H9 (cell line): ENCODE measurements at regions not wholly inside any gene's neighbourhood (a gene's known extent, or its start where the extent isn't known, plus 50 kb on each side); places are given as distances from the start of the nearest gene placed in this dataset.

Source experiments
- DNase-seq: peaks from one replicate; pipeline ENCODE4 v3.0.0-alpha.2; 2017
- H2AFZ ChIP-seq: one replicate; pipeline ENCODE4 v1.6.1; 2013; ENCODE audit warnings: mild to moderate bottlenecking, low read length, control low read depth, moderate library complexity
- H2AK5ac ChIP-seq: 2 replicates; pipeline ENCODE4 v1.6.1; 2013; ENCODE audit warnings: low read length, control low read depth, mixed read lengths; ENCODE audit not compliant: insufficient read length
- H2BK120ac ChIP-seq: one replicate; pipeline ENCODE4 v1.6.1; 2013; ENCODE audit warnings: low read depth, mild to moderate bottlenecking, low read length, control low read depth, inconsistent platforms; ENCODE audit not compliant: poor library complexity, severe bottlenecking
- H2BK12ac ChIP-seq: 2 replicates; pipeline ENCODE4 v1.6.1; 2013; ENCODE audit warnings: low read length, control low read depth, mixed read lengths, low read depth; ENCODE audit not compliant: insufficient read length
- H2BK15ac ChIP-seq: 2 replicates; pipeline ENCODE4 v1.6.1; 2013; ENCODE audit warnings: low read depth, low read length, control low read depth
- H2BK20ac ChIP-seq: one replicate; pipeline ENCODE4 v1.6.1; 2013; ENCODE audit warnings: low read depth, mild to moderate bottlenecking, low read length, control low read depth, inconsistent platforms; ENCODE audit not compliant: poor library complexity, severe bottlenecking
- H2BK5ac ChIP-seq: 2 replicates; pipeline ENCODE4 v1.6.1; 2013; ENCODE audit warnings: low read length, control low read depth, mixed read lengths; ENCODE audit not compliant: insufficient read length
- H3K14ac ChIP-seq: 2 replicates; pipeline ENCODE4 v1.6.1; 2013; ENCODE audit warnings: low read length, control low read depth; ENCODE audit not compliant: insufficient read depth
- H3K18ac ChIP-seq: 2 replicates; pipeline ENCODE4 v1.6.1; 2013; ENCODE audit warnings: low read depth, mild to moderate bottlenecking, mixed read lengths, low read length, control low read depth; ENCODE audit not compliant: insufficient read length
- H3K23ac ChIP-seq: 2 replicates; pipeline ENCODE4 v1.6.1; 2013; ENCODE audit warnings: low read length, control low read depth, mixed read lengths, low read depth; ENCODE audit not compliant: insufficient read length
- H3K23me2 ChIP-seq: 2 replicates; pipeline ENCODE4 v1.6.1; 2013; ENCODE audit warnings: low read depth, mild to moderate bottlenecking, mixed read lengths, low read length, control low read depth; ENCODE audit not compliant: insufficient read length, poor library complexity, severe bottlenecking
- H3K27ac ChIP-seq: 2 replicates; pipeline ENCODE4 v1.5.1; 2013; ENCODE audit warnings: low read length, control low read depth, mixed read lengths, low read depth; ENCODE audit not compliant: insufficient read length
- H3K27me3 ChIP-seq: 2 replicates; pipeline ENCODE4 v1.6.1; 2013; ENCODE audit warnings: low read length, control low read depth, inconsistent platforms; ENCODE audit not compliant: insufficient read depth
- H3K4ac ChIP-seq: 2 replicates; pipeline ENCODE4 v1.6.1; 2013; ENCODE audit warnings: low read depth, mild to moderate bottlenecking, control low read depth, inconsistent platforms, low read length, moderate library complexity
- H3K4me1 ChIP-seq: 2 replicates; pipeline ENCODE4 v1.6.1; 2013; ENCODE audit warnings: low read length, control low read depth, inconsistent platforms; ENCODE audit not compliant: insufficient read depth
- H3K4me2 ChIP-seq: 2 replicates; pipeline ENCODE4 v1.6.1; 2013; ENCODE audit warnings: low read length, control low read depth, mixed read lengths; ENCODE audit not compliant: insufficient read length, insufficient read depth
- H3K56ac ChIP-seq: 2 replicates; pipeline ENCODE4 v1.6.1; 2013; ENCODE audit warnings: low read depth, mild to moderate bottlenecking, mixed read lengths, low read length, control low read depth; ENCODE audit not compliant: insufficient read length
- H3K79me1 ChIP-seq: 2 replicates; pipeline ENCODE4 v1.6.1; 2013; ENCODE audit warnings: low read depth, mild to moderate bottlenecking, moderate library complexity, low read length, control low read depth, inconsistent platforms; ENCODE audit not compliant: insufficient read depth, poor library complexity, severe bottlenecking
- H3K79me2 ChIP-seq: 2 replicates; pipeline ENCODE4 v1.6.1; 2013; ENCODE audit warnings: low read length, control low read depth, inconsistent platforms; ENCODE audit not compliant: insufficient read depth
- H3K9ac ChIP-seq: 2 replicates; pipeline ENCODE4 v1.6.1; 2013; ENCODE audit warnings: low read length, control low read depth, mixed read lengths; ENCODE audit not compliant: insufficient read length; ENCODE audit errors: extremely low read depth
- H3K9me3 ChIP-seq: one replicate; pipeline ENCODE4 v1.6.1; 2013; ENCODE audit warnings: low read depth, low read length, inconsistent platforms; ENCODE audit not compliant: control insufficient read depth
- H3T11ph ChIP-seq: one replicate; pipeline ENCODE4 v1.6.1; 2013; ENCODE audit warnings: mild to moderate bottlenecking, low read length, control low read depth, inconsistent platforms
- H4K20me1 ChIP-seq: one replicate; pipeline ENCODE4 v1.6.1; 2013; ENCODE audit not compliant: control insufficient read depth, insufficient read length, insufficient read depth
- H4K5ac ChIP-seq: 2 replicates; pipeline ENCODE4 v1.6.1; 2013; ENCODE audit warnings: low read depth, mild to moderate bottlenecking, mixed read lengths, low read length, control low read depth; ENCODE audit not compliant: insufficient read length
- H4K8ac ChIP-seq: replicated peaks from 2 replicates; pipeline ENCODE4 v1.6.1; 2013; ENCODE audit warnings: low read length, control low read depth, mixed read lengths, low read depth; ENCODE audit not compliant: insufficient read length
- H4K91ac ChIP-seq: 2 replicates; pipeline ENCODE4 v1.6.1; 2013; ENCODE audit warnings: low read depth, mild to moderate bottlenecking, moderate library complexity, mixed read lengths, low read length, control low read depth; ENCODE audit not compliant: insufficient read length
- H3K27ac Mint-ChIP-seq, 3 experiments: 2 replicates in 2 of 3; 3 replicates in 1 of 3; pipeline ENCODE4 v1.8.0; 2020 to 2021; ENCODE audit warnings: mixed read lengths in 3 of 3, mild to moderate bottlenecking in 1 of 3, moderate library complexity in 1 of 3
- H3K27me3 Mint-ChIP-seq: 2 replicates; pipeline ENCODE4 v1.8.0; 2021; ENCODE audit warnings: low read depth, mild to moderate bottlenecking, moderate library complexity, mixed read lengths
- H3K36me3 Mint-ChIP-seq, 3 experiments: 2 replicates in 2 of 3; 3 replicates in 1 of 3; pipeline ENCODE4 v1.8.0; 2020 to 2021; ENCODE audit warnings: low read depth in 3 of 3, mixed read lengths in 3 of 3; ENCODE audit not compliant: insufficient read depth in 1 of 3
- H3K4me1 Mint-ChIP-seq, 2 experiments: 2 replicates each; pipeline ENCODE4 v1.8.0; 2020; ENCODE audit warnings: mixed read lengths in 2 of 2
- H3K4me3 Mint-ChIP-seq, 2 experiments: 2 replicates in 1 of 2; 3 replicates in 1 of 2; pipeline ENCODE4 v1.8.0; 2020 to 2021; ENCODE audit warnings: mild to moderate bottlenecking in 2 of 2, mixed read lengths in 2 of 2, moderate library complexity in 1 of 2
- H3K9me3 Mint-ChIP-seq, 2 experiments: 2 replicates in 1 of 2; 3 replicates in 1 of 2; pipeline ENCODE4 v1.8.0; 2020; ENCODE audit warnings: mild to moderate bottlenecking in 2 of 2, mixed read lengths in 2 of 2, moderate library complexity in 1 of 2
- CTCF ChIP-seq: fragments of 200-600 bp; sonication (generic); conservative IDR thresholded peaks from 3 replicates; pipeline ENCODE4 v1.8.0; 2021; ENCODE audit warnings: antibody characterized with exemption, mild to moderate bottlenecking
- WGBS: extraction: QIAGEN DNeasy Blood & Tissue Kit; methylation state at CpG from one replicate; pipeline ENCODE4 v1.1.7; 2013; ENCODE audit warnings: missing lambda C conversion rate, low lambda C conversion rate, mixed read lengths; ENCODE audit not compliant: insufficient read length; ENCODE audit errors: extremely low coverage; 5-methylcytosine and 5-hydroxymethylcytosine counted together

- Histone ChIP-seq H3K56ac (no peak overlapping the region), H3K79me1 (no peaks in the 10 kb centered on the region), H2AFZ (no peak overlapping the region), H2BK15ac (no peak overlapping the region), H2BK20ac (no peak overlapping the region), H4K5ac (no peak overlapping the region), H3K14ac (no peak overlapping the region), H3K4me1 (no peaks in the 10 kb centered on the region), H3T11ph (no peak overlapping the region), H2BK120ac (no peak overlapping the region), H4K91ac (no peak overlapping the region), H2AK5ac (no peak overlapping the region), H3K23ac (no peak overlapping the region), H3K23me2 (no peaks in the 10 kb centered on the region), H3K9me3 (no peaks in the 10 kb centered on the region), H3K27me3 (no peaks in the 10 kb centered on the region), H3K18ac (no peak overlapping the region), H3K4me2 (no peak overlapping the region), H3K9ac (no peak overlapping the region), H2BK12ac (no peak overlapping the region), H3K27ac (no peak overlapping the region), H3K79me2 (no peaks in the 10 kb centered on the region), H2BK5ac (no peak overlapping the region), H3K4ac (no peak overlapping the region), H4K20me1 (no peaks in the 10 kb centered on the region), H4K8ac (no peak overlapping the region)
- Mint-ChIP-seq H3K4me1 (peaks cover 0 to 3% of the 10 kb centered on the region in 2 experiments; a peak in 1 of 4 replicates), H3K4me3 (no peak overlapping the region), H3K27ac (no peak overlapping the region), H3K27me3 (no peaks in the 10 kb centered on the region), H3K9me3 (no peaks in the 10 kb centered on the region; a peak in 1 of 5 replicates), H3K36me3 (no peaks in the 10 kb centered on the region)
- TF ChIP-seq CTCF = no peak
- DNase-seq = no peak
- no CpG with 5 or more reads among the region's 4 CpGs for WGBS
Measured at GRCh38 chr18:67730886-67731285, 214.4 kb upstream of the DSEL start.
